Neural progenitor cell (in vitro differentiated cells): ENCODE measurements at regions not wholly inside any gene's neighbourhood (a gene's known extent, or its start where the extent isn't known, plus 50 kb on each side); places are given as distances from the start of the nearest gene placed in this dataset.

ENCODE experiments used
- DNase-seq: peaks from one replicate; pipeline ENCODE4 v3.0.0-alpha.2; 2016; ENCODE audit warnings: low spot score
- H2AFZ ChIP-seq: fragments of 200-600 bp; sonication (generic); replicated peaks from 2 replicates; pipeline ENCODE4 v1.6.1; 2016; ENCODE audit warnings: antibody characterized with exemption
- H3F3A ChIP-seq: fragments of 200-600 bp; sonication (generic); 2 replicates; pipeline ENCODE4 v1.6.1; 2016; ENCODE audit warnings: antibody characterized with exemption, low read depth
- H3K27ac ChIP-seq: fragments of 200-600 bp; sonication (generic); 2 replicates; pipeline ENCODE4 v1.5.1; 2016; ENCODE audit warnings: mild to moderate bottlenecking
- H3K27me3 ChIP-seq: fragments of 200-600 bp; sonication (generic); 2 replicates; pipeline ENCODE4 v1.6.1; 2016; ENCODE audit warnings: mild to moderate bottlenecking, moderate library complexity
- H3K36me3 ChIP-seq: fragments of 200-600 bp; sonication (generic); 2 replicates; pipeline ENCODE4 v1.5.1; 2016
- H3K4me1 ChIP-seq: fragments of 200-600 bp; sonication (generic); 2 replicates; pipeline ENCODE4 v1.6.1; 2016; ENCODE audit warnings: mixed run types
- H3K4me2 ChIP-seq: fragments of 200-600 bp; sonication (generic); 2 replicates; pipeline ENCODE4 v1.6.1; 2016
- H3K4me3 ChIP-seq: fragments of 200-600 bp; sonication (generic); 2 replicates; pipeline ENCODE4 v1.5.1; 2016
- H3K79me2 ChIP-seq: fragments of 200-600 bp; sonication (generic); 2 replicates; pipeline ENCODE4 v1.6.1; 2016; ENCODE audit warnings: low read depth
- H3K9ac ChIP-seq: fragments of 200-600 bp; sonication (generic); 2 replicates; pipeline ENCODE4 v1.6.1; 2016
- H3K9me3 ChIP-seq: fragments of 200-600 bp; sonication (generic); 2 replicates; pipeline ENCODE4 v1.5.1; 2016; ENCODE audit warnings: low read depth
- H4K20me1 ChIP-seq: fragments of 200-600 bp; sonication (generic); 2 replicates; pipeline ENCODE4 v1.6.1; 2016; ENCODE audit warnings: low read depth
- H3K27ac Mint-ChIP-seq: 3 replicates; pipeline ENCODE4 v1.8.0; 2021; ENCODE audit warnings: mixed read lengths
- H3K27me3 Mint-ChIP-seq: 2 replicates; pipeline ENCODE4 v1.8.0; 2022; ENCODE audit warnings: low read depth, mild to moderate bottlenecking, inconsistent platforms, moderate library complexity, mixed read lengths; ENCODE audit not compliant: insufficient read depth
- H3K36me3 Mint-ChIP-seq: 3 replicates; pipeline ENCODE4 v1.8.0; 2021; ENCODE audit warnings: mixed read lengths
- H3K4me1 Mint-ChIP-seq: 3 replicates; pipeline ENCODE4 v1.8.0; 2021; ENCODE audit warnings: mixed read lengths
- H3K4me3 Mint-ChIP-seq: 3 replicates; pipeline ENCODE4 v1.8.0; 2021; ENCODE audit warnings: mild to moderate bottlenecking, moderate library complexity, mixed read lengths
- H3K9me3 Mint-ChIP-seq: 3 replicates; pipeline ENCODE4 v1.8.0; 2020; ENCODE audit warnings: mixed read lengths
- CTCF ChIP-seq: fragments of 200-600 bp; sonication (generic); IDR thresholded peaks from 2 replicates; pipeline ENCODE4 v1.5.1; 2017; ENCODE audit warnings: antibody characterized with exemption, mild to moderate bottlenecking
- EZH2 ChIP-seq: fragments of 200-600 bp; sonication (generic); IDR thresholded peaks from 2 replicates; pipeline ENCODE4 v1.6.1; 2017; ENCODE audit warnings: antibody characterized with exemption, mild to moderate bottlenecking, moderate library complexity
- EZH2phosphoT487 ChIP-seq: fragments of 200-600 bp; sonication (generic); IDR thresholded peaks from 2 replicates; pipeline ENCODE4 v1.6.1; 2017; ENCODE audit warnings: antibody characterized with exemption

- Histone ChIP-seq H3K4me3 (no peak overlapping the region), H3K9me3 (no peaks in the 10 kb centered on the region), H3K27ac (no peak overlapping the region), H2AFZ (no peak overlapping the region), H3K4me1 (no peaks in the 10 kb centered on the region), H3K27me3 (peaks cover 16% of the 10 kb centered on the region), H3K9ac (no peak overlapping the region), H3K79me2 (no peaks in the 10 kb centered on the region), H4K20me1 (no peaks in the 10 kb centered on the region), H3F3A (no peaks in the 10 kb centered on the region), H3K4me2 (no peak overlapping the region), H3K36me3 (no peaks in the 10 kb centered on the region)
- DNase-seq: no peak
- H3K36me3 Mint-ChIP-seq: no peaks in the 10 kb centered on the region
- H3K4me3 Mint-ChIP-seq: no peak overlapping the region
- H3K27me3 Mint-ChIP-seq: peaks cover 2% of the 10 kb centered on the region
- no peaks in the 10 kb centered on the region for H3K9me3 Mint-ChIP-seq
- H3K27ac Mint-ChIP-seq: no peak overlapping the region
- no peak for TF ChIP-seq CTCF
- TF ChIP-seq EZH2: no peak
- H3K4me1 Mint-ChIP-seq: peaks cover 3% of the 10 kb centered on the region
Measured at GRCh38 chr17:33697557-33697956, 404.5 kb upstream of the ASIC2 start.

- Histone ChIP-seq H3K27me3 (peaks cover 16% of the 10 kb centered on the region), H3K36me3 (no peaks in the 10 kb centered on the region), H3K4me1 (no peaks in the 10 kb centered on the region), H3F3A (no peaks in the 10 kb centered on the region), H3K27ac (no peak overlapping the region), H3K4me3 (no peak overlapping the region), H3K9me3 (no peaks in the 10 kb centered on the region), H3K4me2 (no peak overlapping the region), H4K20me1 (no peaks in the 10 kb centered on the region), H3K79me2 (no peaks in the 10 kb centered on the region), H3K9ac (no peak overlapping the region), H2AFZ (no peak overlapping the region)
- TF ChIP-seq CTCF: no peak
- no peak for TF ChIP-seq EZH2
- no peak for TF ChIP-seq EZH2phosphoT487
- Mint-ChIP-seq H3K27me3 (peaks cover 4% of the 10 kb centered on the region), H3K9me3 (no peaks in the 10 kb centered on the region), H3K36me3 (no peaks in the 10 kb centered on the region), H3K4me3 (no peak overlapping the region), H3K4me1 (no peaks in the 10 kb centered on the region), H3K27ac (no peak overlapping the region)
- DNase-seq: no peak
Measured at GRCh38 chr17:33701910-33702309, 408.8 kb upstream of the ASIC2 start.

- Histone ChIP-seq H4K20me1 (no peaks in the 10 kb centered on the region), H3K27me3 (peaks cover 9% of the 10 kb centered on the region), H3K9me3 (no peaks in the 10 kb centered on the region), H3K79me2 (no peaks in the 10 kb centered on the region), H3K4me1 (no peaks in the 10 kb centered on the region), H3F3A (no peaks in the 10 kb centered on the region), H3K9ac (no peak overlapping the region), H3K4me3 (no peak overlapping the region), H2AFZ (no peak overlapping the region), H3K4me2 (no peak overlapping the region), H3K36me3 (no peaks in the 10 kb centered on the region), H3K27ac (no peak overlapping the region)
- no peaks in the 10 kb centered on the region for H3K9me3 Mint-ChIP-seq
- no peaks in the 10 kb centered on the region for H3K4me1 Mint-ChIP-seq
- no peak overlapping the region for H3K27ac Mint-ChIP-seq
- no peak overlapping the region for H3K4me3 Mint-ChIP-seq
- DNase-seq: no peak
- H3K27me3 Mint-ChIP-seq: peaks cover 2% of the 10 kb centered on the region
- no peaks in the 10 kb centered on the region for H3K36me3 Mint-ChIP-seq
- no peak for TF ChIP-seq EZH2
- no peak for TF ChIP-seq CTCF
- no peak for TF ChIP-seq EZH2phosphoT487
Measured at GRCh38 chr17:33704856-33705255, 411.8 kb upstream of the ASIC2 start.

- Histone ChIP-seq H3K4me1 (no peaks in the 10 kb centered on the region), H3K4me3 (no peak overlapping the region), H2AFZ (no peak overlapping the region), H3K36me3 (no peaks in the 10 kb centered on the region), H3K27me3 (no peaks in the 10 kb centered on the region), H3K4me2 (no peak overlapping the region), H3K9me3 (no peaks in the 10 kb centered on the region), H3F3A (no peaks in the 10 kb centered on the region), H3K9ac (no peak overlapping the region), H3K27ac (no peak overlapping the region), H3K79me2 (no peaks in the 10 kb centered on the region), H4K20me1 (no peaks in the 10 kb centered on the region)
- Mint-ChIP-seq H3K27ac (no peak overlapping the region), H3K9me3 (no peaks in the 10 kb centered on the region), H3K4me1 (no peaks in the 10 kb centered on the region), H3K27me3 (peaks cover 2% of the 10 kb centered on the region), H3K36me3 (no peaks in the 10 kb centered on the region), H3K4me3 (no peak overlapping the region)
- no peak for DNase-seq
- TF ChIP-seq EZH2phosphoT487 (no peak), EZH2 (no peak), CTCF (no peak)
Measured at GRCh38 chr17:33709881-33710280, 416.8 kb upstream of the ASIC2 start.
